GM12878 (cell line): ENCODE measurements at regions not wholly inside any gene's neighbourhood (a gene's known extent, or its start where the extent isn't known, plus 50 kb on each side); places are given as distances from the start of the nearest gene placed in this dataset.

Source experiments
- CREM ChIP-seq: IDR thresholded peaks from 2 replicates; pipeline ENCODE4 v1.6.1; 2014; ENCODE audit warnings: antibody characterized with exemption, low read depth
- EZH2 ChIP-seq: IDR thresholded peaks from 2 replicates; pipeline ENCODE4 v1.6.1; 2012; ENCODE audit warnings: low read depth, mild to moderate bottlenecking, control low read depth, inconsistent platforms, low read length, borderline replicate concordance; ENCODE audit not compliant: control insufficient read depth
- GABPA ChIP-seq: IDR thresholded peaks from 2 replicates; pipeline ENCODE4 v1.6.1; 2014; ENCODE audit warnings: antibody characterized with exemption, low read depth, mild to moderate bottlenecking, inconsistent platforms
- RAD21 ChIP-seq: IDR thresholded peaks from 2 replicates; pipeline ENCODE4 v1.6.1; 2011; ENCODE audit warnings: mild to moderate bottlenecking, low read depth, low read length, moderate library complexity; ENCODE audit not compliant: insufficient read depth
- SP1 ChIP-seq: IDR thresholded peaks from one replicate; pipeline ENCODE4 v1.6.1; 2011; ENCODE audit warnings: low read depth, low read length
- TCF12 ChIP-seq: IDR thresholded peaks from 2 replicates; pipeline ENCODE4 v1.6.1; 2011; ENCODE audit warnings: low read depth, mild to moderate bottlenecking, low read length
- ZBED1 ChIP-seq: IDR thresholded peaks from 2 replicates; pipeline ENCODE4 v1.6.1; 2016; ENCODE audit warnings: borderline replicate concordance
- TF ChIP-seq, protein P1 (sequence below): IDR thresholded peaks from 2 replicates; pipeline ENCODE4 v1.6.1; 2011; ENCODE audit warnings: low read depth, low read length, improper control_type of control experiment, borderline replicate concordance

- TF ChIP-seq EZH2 (no peak), GABPA (no peak), SP1 (no peak), RAD21 (no peak), ZBED1 (no peak), CREM (no peak), TCF12 (no peak)
- TF ChIP-seq, protein P1, sequence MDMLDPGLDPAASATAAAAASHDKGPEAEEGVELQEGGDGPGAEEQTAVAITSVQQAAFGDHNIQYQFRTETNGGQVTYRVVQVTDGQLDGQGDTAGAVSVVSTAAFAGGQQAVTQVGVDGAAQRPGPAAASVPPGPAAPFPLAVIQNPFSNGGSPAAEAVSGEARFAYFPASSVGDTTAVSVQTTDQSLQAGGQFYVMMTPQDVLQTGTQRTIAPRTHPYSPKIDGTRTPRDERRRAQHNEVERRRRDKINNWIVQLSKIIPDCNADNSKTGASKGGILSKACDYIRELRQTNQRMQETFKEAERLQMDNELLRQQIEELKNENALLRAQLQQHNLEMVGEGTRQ: no peak
These were observed 214.4 kb upstream of the ARSJ start for GRCh38 chr4:114193624-114194399.
